ENCODE measurements at regions not wholly inside any gene's neighbourhood (a gene's known extent, or its start where the extent isn't known, plus 50 kb on each side); places are given as distances from the start of the nearest gene placed in this dataset.
"Not testable (repeated sequence)": the region's sequence is repeated elsewhere in the genome, so short reads cannot be mapped to it uniquely, and the experiment has no call there.

- not testable (repeated sequence) for TF ChIP-seq CREB1 (CRISPR knock-in tag; IDR thresholded peaks at IDR 0.05; ENCODE audit: low read depth); CTCF (conservative IDR thresholded peaks at IDR 0.05; ENCODE audit: low read depth in 2 of 2); REST (IDR thresholded peaks at IDR 0.05; ENCODE audit: unreplicated experiment); EZH2 (IDR thresholded peaks at IDR 0.05; ENCODE audit: low read depth, unreplicated experiment); POLR2AphosphoS5 (IDR thresholded peaks at IDR 0.05; ENCODE audit: low read depth); ETS1 (IDR thresholded peaks at IDR 0.05); ZNF331 (CRISPR knock-in tag; IDR thresholded peaks at IDR 0.05; ENCODE audit: low read depth); ZNF114 (CRISPR knock-in tag; IDR thresholded peaks at IDR 0.05); EZH2phosphoT487 (IDR thresholded peaks at IDR 0.05; ENCODE audit: unreplicated experiment); JUNB (IDR thresholded peaks at IDR 0.05; ENCODE audit: unreplicated experiment); STAT1 (IDR thresholded peaks at IDR 0.05; ENCODE audit: unreplicated experiment); ZNF462 (CRISPR knock-in tag; IDR thresholded peaks at IDR 0.05); NANOG (IDR thresholded peaks at IDR 0.05; ENCODE audit: borderline replicate concordance)
Measured at GRCh38 chr13:90278231-90278630, 1069.3 kb upstream of the MIR17HG start.

All from GM23338 (cell line).